IPS-18a (cell line): ENCODE measurements at regions not wholly inside any gene's neighbourhood (a gene's known extent, or its start where the extent isn't known, plus 50 kb on each side); places are given as distances from the start of the nearest gene placed in this dataset.
A peak's percentile ranks its signal among the peaks of the same experiment; 100 is the strongest.

Experiments used
- H3K27ac ChIP-seq: one replicate; pipeline ENCODE4 v1.5.1; 2013; ENCODE audit warnings: low read length
- H3K27me3 ChIP-seq: one replicate; pipeline ENCODE4 v1.6.1; 2013; ENCODE audit warnings: mild to moderate bottlenecking, low read length; ENCODE audit not compliant: control insufficient read depth, insufficient read depth
- H3K36me3 ChIP-seq: one replicate; pipeline ENCODE4 v1.6.1; 2013; ENCODE audit warnings: low read depth, low read length; ENCODE audit not compliant: control insufficient read depth
- H3K4me1 ChIP-seq: one replicate; pipeline ENCODE4 v1.6.1; 2013; ENCODE audit warnings: low read depth, low read length; ENCODE audit not compliant: control insufficient read depth
- H3K4me3 ChIP-seq: one replicate; pipeline ENCODE4 v1.5.1; 2013; ENCODE audit warnings: low read length
- H3K9ac ChIP-seq: one replicate; pipeline ENCODE4 v1.6.1; 2013; ENCODE audit warnings: mild to moderate bottlenecking, low read length, moderate library complexity
- H3K9me3 ChIP-seq: one replicate; pipeline ENCODE4 v1.6.1; 2013; ENCODE audit warnings: low read depth, low read length; ENCODE audit not compliant: control insufficient read depth

- no peaks in the 10 kb centered on the region for H3K36me3 ChIP-seq
- no peaks in the 10 kb centered on the region for H3K9me3 ChIP-seq
- H3K4me1 ChIP-seq: peaks cover 8% of the 10 kb centered on the region
- no peak overlapping the region for H3K27ac ChIP-seq
- H3K4me3 ChIP-seq: no peak overlapping the region
- peaks cover 11% of the 10 kb centered on the region for H3K27me3 ChIP-seq
- H3K9ac ChIP-seq: no peak overlapping the region
Measured at GRCh38 chr16:85453194-85453678, 159.9 kb upstream of the GSE1 start.

- no peak overlapping the region for H3K27ac ChIP-seq
- H3K9me3 ChIP-seq: no peaks in the 10 kb centered on the region
- H3K9ac ChIP-seq: no peak overlapping the region
- peaks cover 15% of the 10 kb centered on the region for H3K27me3 ChIP-seq
- H3K4me3 ChIP-seq: no peak overlapping the region
- H3K36me3 ChIP-seq: no peaks in the 10 kb centered on the region
- H3K4me1 ChIP-seq: peaks cover 8% of the 10 kb centered on the region
Measured at GRCh38 chr16:85453703-85454102, 159.4 kb upstream of the GSE1 start.

GRCh38 chr16:85454171-85454872 is 158.8 kb upstream of the GSE1 start:
- Histone ChIP-seq H3K27me3 (peaks cover 22% of the 10 kb centered on the region), H3K4me1 (peaks cover 8% of the 10 kb centered on the region), H3K4me3 (no peak overlapping the region), H3K27ac (no peak overlapping the region), H3K36me3 (no peaks in the 10 kb centered on the region), H3K9me3 (no peaks in the 10 kb centered on the region), H3K9ac (no peak overlapping the region)

GRCh38 chr16:85455534-85455933 is 157.6 kb upstream of the GSE1 start:
- H3K9ac ChIP-seq: no peak overlapping the region
- H3K4me1 ChIP-seq: peaks cover 17% of the 10 kb centered on the region
- no peak overlapping the region for H3K27ac ChIP-seq
- H3K36me3 ChIP-seq: no peaks in the 10 kb centered on the region
- no peak overlapping the region for H3K4me3 ChIP-seq
- peaks cover 31% of the 10 kb centered on the region for H3K27me3 ChIP-seq
- H3K9me3 ChIP-seq: no peaks in the 10 kb centered on the region

GRCh38 chr16:85457366-85457765 is 155.8 kb upstream of the GSE1 start:
- no peak overlapping the region for H3K4me3 ChIP-seq

GRCh38 chr16:85458968-85459367 is 154.2 kb upstream of the GSE1 start:
- Histone ChIP-seq H3K9me3 (no peaks in the 10 kb centered on the region), H3K4me1 (peaks cover 24% of the 10 kb centered on the region), H3K27ac (no peak overlapping the region), H3K9ac (no peak overlapping the region), H3K36me3 (no peaks in the 10 kb centered on the region), H3K4me3 (no peak overlapping the region), H3K27me3 (peaks cover 62% of the 10 kb centered on the region)

More at GRCh38 chr16:85457366-85457765, 155.8 kb upstream of the GSE1 start:
- peaks cover 25% of the 10 kb centered on the region for H3K4me1 ChIP-seq
- H3K36me3 ChIP-seq: no peaks in the 10 kb centered on the region
- H3K9me3 ChIP-seq: no peaks in the 10 kb centered on the region
- H3K27ac ChIP-seq: no peak overlapping the region
- no peak overlapping the region for H3K9ac ChIP-seq
- H3K27me3 ChIP-seq: peaks cover 49% of the 10 kb centered on the region

GRCh38 chr16:85459529-85460251 is 153.4 kb upstream of the GSE1 start:
- no peak overlapping the region for H3K27ac ChIP-seq
- H3K4me3 ChIP-seq: no peak overlapping the region
- H3K4me1 ChIP-seq: peaks cover 24% of the 10 kb centered on the region
- H3K27me3 ChIP-seq: peaks cover 69% of the 10 kb centered on the region
- H3K36me3 ChIP-seq: no peaks in the 10 kb centered on the region
- no peak overlapping the region for H3K9ac ChIP-seq
- H3K9me3 ChIP-seq: no peaks in the 10 kb centered on the region

GRCh38 chr16:85460252-85461021 is 152.7 kb upstream of the GSE1 start:
- Histone ChIP-seq H3K27me3 (peaks cover 76% of the 10 kb centered on the region), H3K9me3 (no peaks in the 10 kb centered on the region), H3K9ac (no peak overlapping the region), H3K4me3 (peak overlapping the region; percentile 48), H3K4me1 (peaks cover 24% of the 10 kb centered on the region), H3K36me3 (no peaks in the 10 kb centered on the region), H3K27ac (no peak overlapping the region)

- Histone ChIP-seq H3K4me3 (peak overlapping the region; percentile 48), H3K36me3 (no peaks in the 10 kb centered on the region)
Measured at GRCh38 chr16:85461022-85461813, 151.9 kb upstream of the GSE1 start.

GRCh38 chr16:85461814-85462713 is 151.1 kb upstream of the GSE1 start:
- H3K9me3 ChIP-seq: no peaks in the 10 kb centered on the region
- peak overlapping the region; percentile 48 for H3K4me3 ChIP-seq
- H3K27me3 ChIP-seq: peaks cover 72% of the 10 kb centered on the region
- H3K27ac ChIP-seq: no peak overlapping the region
- H3K4me1 ChIP-seq: peaks cover 19% of the 10 kb centered on the region
- no peak overlapping the region for H3K9ac ChIP-seq
- H3K36me3 ChIP-seq: no peaks in the 10 kb centered on the region

More at GRCh38 chr16:85461022-85461813, 151.9 kb upstream of the GSE1 start:
- H3K9ac ChIP-seq: no peak overlapping the region
- H3K9me3 ChIP-seq: no peaks in the 10 kb centered on the region
- H3K27ac ChIP-seq: no peak overlapping the region
- peaks cover 19% of the 10 kb centered on the region for H3K4me1 ChIP-seq
- peaks cover 78% of the 10 kb centered on the region for H3K27me3 ChIP-seq
